Cortex of kidney (tissue), 1 donor: ENCODE measurements at regions not wholly inside any gene's neighbourhood (a gene's known extent, or its start where the extent isn't known, plus 50 kb on each side); places are given as distances from the start of the nearest gene placed in this dataset.

Experiments used
- DNase-seq: peaks from one replicate; lab custom pipeline; 2025; lab: John Stamatoyannopoulos, UW

GRCh38 chr1:234989479-234990327 is 138.9 kb downstream of the TOMM20 start:
- no peak for DNase-seq

GRCh38 chr1:234989019-234989418 is 139.6 kb downstream of the TOMM20 start:
- no peak for DNase-seq

GRCh38 chr1:234988536-234988935 is 140.1 kb downstream of the TOMM20 start:
- no peak for DNase-seq

- DNase-seq, result no peak
Measured at GRCh38 chr1:234988155-234988517, 140.5 kb downstream of the TOMM20 start.

GRCh38 chr1:234987415-234988154 is 141.1 kb downstream of the TOMM20 start:
- no peak for DNase-seq

GRCh38 chr1:234986750-234987414 is 141.8 kb downstream of the TOMM20 start:
- no peak for DNase-seq

GRCh38 chr1:234985516-234986294 is 142.9 kb downstream of the TOMM20 start:
- no peak for DNase-seq

GRCh38 chr1:234985007-234985370 is 143.6 kb downstream of the TOMM20 start:
- DNase-seq, result no peak

GRCh38 chr1:234983564-234984238 is 144.9 kb downstream of the TOMM20 start:
- DNase-seq, result no peak

GRCh38 chr1:234981758-234982157 is 146.9 kb downstream of the TOMM20 start:
- no peak for DNase-seq

GRCh38 chr1:234980645-234981396 is 147.8 kb downstream of the TOMM20 start:
- no peak for DNase-seq

- no peak for DNase-seq
Measured at GRCh38 chr1:234980291-234980644, 148.4 kb downstream of the TOMM20 start.

- DNase-seq, result no peak
Measured at GRCh38 chr1:234979296-234980279, 149.0 kb downstream of the TOMM20 start.

- DNase-seq, result no peak
Measured at GRCh38 chr1:234978397-234979295, 150.0 kb downstream of the TOMM20 start.

- DNase-seq, result no peak
Measured at GRCh38 chr1:234977875-234978396, 150.7 kb downstream of the TOMM20 start.

GRCh38 chr1:234976861-234977680 is 151.6 kb downstream of the TOMM20 start:
- no peak for DNase-seq
